A673 (cell line): ENCODE measurements at regions not wholly inside any gene's neighbourhood (a gene's known extent, or its start where the extent isn't known, plus 50 kb on each side); places are given as distances from the start of the nearest gene placed in this dataset.

Source experiments
- BruUV-seq: library from RNA; stranded (reverse); fragments of 400-500 nt; replicated peaks from 2 replicates; lab custom pipeline; 2021; lab: Mats Ljungman, UMichigan
- CTCF ChIA-PET: fragments of 300-600 bp; sonication (Branson Sonifier 250); formaldehyde crosslinking; loops from one replicate; lab custom pipeline; 2022; ENCODE audit warnings: antibody characterized with exemption; lab: Charles Lee
- POLR2A ChIA-PET: fragments of 300-600 bp; sonication (Branson Sonifier 250); formaldehyde crosslinking; loops from one replicate; lab custom pipeline; 2022; ENCODE audit warnings: antibody characterized with exemption; ENCODE audit not compliant: low non-redundant PET; lab: Charles Lee
- DNase-seq: peaks from one replicate; pipeline ENCODE4 v3.0.0-alpha.2; 2015; ENCODE audit warnings: low spot score
- H3K27ac ChIP-seq: fragments of 200-600 bp; sonication (generic); 2 replicates; pipeline ENCODE4 v1.5.1; 2016; ENCODE audit warnings: mixed run types, low read depth, mild to moderate bottlenecking, mixed read lengths, antibody characterized with exemption, low read length; ENCODE audit not compliant: poor library complexity, severe bottlenecking
- H3K27me3 ChIP-seq: fragments of 200-600 bp; sonication (generic); replicated peaks from 2 replicates; pipeline ENCODE4 v1.6.1; 2017; ENCODE audit warnings: mixed run types, low read depth, mild to moderate bottlenecking, mixed read lengths, antibody characterized with exemption, low read length; ENCODE audit not compliant: insufficient read depth, poor library complexity
- H3K36me3 ChIP-seq: fragments of 200-600 bp; sonication (generic); 2 replicates; pipeline ENCODE4 v1.6.1; 2016; ENCODE audit warnings: mixed run types, mild to moderate bottlenecking, mixed read lengths, antibody characterized with exemption, low read length; ENCODE audit not compliant: insufficient read depth, poor library complexity, severe bottlenecking
- H3K4me1 ChIP-seq: fragments of 200-600 bp; sonication (generic); 2 replicates; pipeline ENCODE4 v1.6.1; 2017; ENCODE audit warnings: mixed run types, mild to moderate bottlenecking, mixed read lengths, antibody characterized with exemption, low read length; ENCODE audit not compliant: insufficient read depth, poor library complexity, severe bottlenecking
- H3K4me3 ChIP-seq: fragments of 200-600 bp; sonication (generic); 2 replicates; pipeline ENCODE4 v1.5.1; 2016; ENCODE audit warnings: low read depth, mixed run types, mild to moderate bottlenecking, mixed read lengths, low read length; ENCODE audit not compliant: poor library complexity, severe bottlenecking
- H3K9me3 ChIP-seq: fragments of 200-600 bp; sonication (generic); 2 replicates; pipeline ENCODE4 v1.6.1; 2016; ENCODE audit warnings: mixed run types, low read depth, mild to moderate bottlenecking, mixed read lengths, antibody characterized with exemption, low read length; ENCODE audit not compliant: poor library complexity, severe bottlenecking
- EZH2 ChIP-seq: fragments of 200-600 bp; sonication (generic); IDR thresholded peaks from 2 replicates; pipeline ENCODE4 v1.6.1; 2017; ENCODE audit warnings: borderline replicate concordance, low read depth, mild to moderate bottlenecking, mixed read lengths, antibody characterized with exemption, low read length; ENCODE audit not compliant: poor library complexity, severe bottlenecking
- intact Hi-C: fragments of 100-400 bp; cut with micrococcal nuclease; formaldehyde crosslinking; loops from one replicate; pipeline ENCODE4 v1.10.0; 2022; ENCODE audit not compliant: unreplicated experiment
- TF ChIP-seq, protein P1 (sequence below): fragments of 300-800, 200-600 bp; sonication (generic); conservative IDR thresholded peaks from 2 replicates; pipeline ENCODE4 v1.5.1; 2017; ENCODE audit warnings: low read depth, mild to moderate bottlenecking, antibody characterized with exemption, low read length, moderate library complexity, mixed read lengths

DNA sequence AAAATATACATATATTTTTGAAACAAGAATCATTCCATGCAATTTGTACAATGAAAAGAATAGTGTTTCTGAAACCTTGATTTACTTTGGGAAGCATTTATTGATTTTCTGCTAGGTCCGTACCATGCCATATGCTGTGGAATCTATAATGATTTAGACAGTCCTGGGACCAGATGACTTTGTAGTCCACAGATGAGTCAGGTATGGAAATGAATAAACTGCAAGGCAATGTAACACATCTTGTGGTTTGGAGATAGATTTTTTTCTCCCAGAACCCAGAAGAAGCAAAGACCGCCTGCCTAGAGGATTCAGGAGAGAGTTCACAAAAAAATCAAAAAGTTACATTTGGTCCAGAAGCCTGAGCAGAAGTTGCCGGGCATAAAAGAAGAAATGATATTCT is 190.4 kb downstream of the GPR37 start:
- Histone ChIP-seq H3K4me3 (no peak overlapping the region), H3K4me1 (no peaks in the 10 kb centered on the region), H3K27ac (no peak overlapping the region), H3K36me3 (no peaks in the 10 kb centered on the region), H3K27me3 (no peaks in the 10 kb centered on the region), H3K9me3 (no peaks in the 10 kb centered on the region)
- intact Hi-C loops = no loop called here
- POLR2A ChIA-PET = no interaction called here
- DNase-seq = no peak
- no TSS peak for BruUV-seq
- CTCF ChIA-PET = no interaction called here
- TF ChIP-seq, protein P1, sequence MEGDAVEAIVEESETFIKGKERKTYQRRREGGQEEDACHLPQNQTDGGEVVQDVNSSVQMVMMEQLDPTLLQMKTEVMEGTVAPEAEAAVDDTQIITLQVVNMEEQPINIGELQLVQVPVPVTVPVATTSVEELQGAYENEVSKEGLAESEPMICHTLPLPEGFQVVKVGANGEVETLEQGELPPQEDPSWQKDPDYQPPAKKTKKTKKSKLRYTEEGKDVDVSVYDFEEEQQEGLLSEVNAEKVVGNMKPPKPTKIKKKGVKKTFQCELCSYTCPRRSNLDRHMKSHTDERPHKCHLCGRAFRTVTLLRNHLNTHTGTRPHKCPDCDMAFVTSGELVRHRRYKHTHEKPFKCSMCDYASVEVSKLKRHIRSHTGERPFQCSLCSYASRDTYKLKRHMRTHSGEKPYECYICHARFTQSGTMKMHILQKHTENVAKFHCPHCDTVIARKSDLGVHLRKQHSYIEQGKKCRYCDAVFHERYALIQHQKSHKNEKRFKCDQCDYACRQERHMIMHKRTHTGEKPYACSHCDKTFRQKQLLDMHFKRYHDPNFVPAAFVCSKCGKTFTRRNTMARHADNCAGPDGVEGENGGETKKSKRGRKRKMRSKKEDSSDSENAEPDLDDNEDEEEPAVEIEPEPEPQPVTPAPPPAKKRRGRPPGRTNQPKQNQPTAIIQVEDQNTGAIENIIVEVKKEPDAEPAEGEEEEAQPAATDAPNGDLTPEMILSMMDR = no peak
- TF ChIP-seq EZH2 = no peak

DNA sequence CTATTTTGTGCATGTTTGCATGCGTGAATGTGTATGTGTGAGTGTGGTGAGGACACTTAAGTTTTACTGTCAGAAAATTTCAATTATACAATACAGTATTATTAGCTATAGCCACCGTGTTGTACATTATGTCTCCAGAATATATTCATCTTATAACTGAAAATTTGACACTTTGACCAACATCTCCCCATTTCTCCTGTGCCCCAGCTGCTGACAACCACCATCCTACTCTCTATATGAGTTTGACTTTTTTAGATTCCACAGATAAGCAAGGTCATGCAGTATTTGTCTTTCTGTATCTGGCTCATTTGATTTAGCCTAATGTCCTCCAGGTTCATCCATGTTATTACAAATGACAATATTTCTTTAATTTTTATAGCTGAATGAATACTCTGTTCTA is 195.0 kb downstream of the GPR37 start:
- no peaks in the 10 kb centered on the region for H3K27me3 ChIP-seq
- H3K4me3 ChIP-seq = no peak overlapping the region
- H3K36me3 ChIP-seq = no peaks in the 10 kb centered on the region
- no peaks in the 10 kb centered on the region for H3K9me3 ChIP-seq
- H3K27ac ChIP-seq = no peak overlapping the region
- intact Hi-C loops = no loop called here
- DNase-seq = no peak
- TF ChIP-seq, protein P1 = no peak
- no peak for TF ChIP-seq EZH2
- BruUV-seq = no TSS peak
- ChIA-PET POLR2A (no interaction called here), CTCF (no interaction called here)
- no peaks in the 10 kb centered on the region for H3K4me1 ChIP-seq

DNA sequence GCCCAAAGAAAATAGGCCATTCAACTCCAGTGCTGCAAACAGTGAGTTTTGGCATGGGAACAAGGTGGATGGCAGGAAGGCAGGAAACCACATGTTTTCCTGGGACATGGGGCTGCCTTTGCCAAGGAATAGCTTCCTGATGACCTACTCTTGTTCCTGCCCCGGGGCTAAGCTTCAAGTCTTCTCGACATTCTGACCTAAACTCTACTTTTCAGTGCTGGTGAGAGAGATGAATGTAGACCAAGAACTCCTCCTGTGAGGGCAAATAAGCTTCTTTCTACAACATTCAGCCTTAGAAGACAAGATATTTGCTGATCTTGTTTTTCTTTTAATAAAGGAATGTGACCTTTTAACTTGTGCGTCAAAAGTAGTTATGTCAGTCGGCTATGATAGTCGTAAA is 199.0 kb downstream of the GPR37 start:
- CTCF ChIA-PET = no interaction called here
- POLR2A ChIA-PET = no interaction called here
- TF ChIP-seq, protein P1 = no peak
- no peak for TF ChIP-seq EZH2

More for the DNA sequence above, 199.0 kb downstream of the GPR37 start:
- no peak for DNase-seq
- intact Hi-C loops = no loop called here
- Histone ChIP-seq H3K9me3 (no peaks in the 10 kb centered on the region), H3K4me3 (no peak overlapping the region), H3K36me3 (no peaks in the 10 kb centered on the region), H3K27ac (no peak overlapping the region), H3K4me1 (no peaks in the 10 kb centered on the region), H3K27me3 (no peaks in the 10 kb centered on the region)
- BruUV-seq = no TSS peak
